ENCODE measurements at regions not wholly inside any gene's neighbourhood (a gene's known extent, or its start where the extent isn't known, plus 50 kb on each side); places are given as distances from the start of the nearest gene placed in this dataset.
"Not testable (repeated sequence)": the region's sequence is repeated elsewhere in the genome, so short reads cannot be mapped to it uniquely, and the experiment has no call there.

- ATAC-seq: no peak
These were observed 50.8 kb upstream of the ECHDC3 start for GRCh38 chr10:11691319-11691755.

- no peak for ATAC-seq
These were observed 52.0 kb upstream of the ECHDC3 start for GRCh38 chr10:11689945-11690736.

- ATAC-seq: not testable (repeated sequence)
These were observed 53.8 kb upstream of the ECHDC3 start for GRCh38 chr10:11688448-11688795.

- no peak for ATAC-seq
These were observed 54.3 kb upstream of the ECHDC3 start for GRCh38 chr10:11687779-11688447.

- ATAC-seq: no peak
These were observed 54.8 kb upstream of the ECHDC3 start for GRCh38 chr10:11687357-11687771.

GRCh38 chr10:11685787-11686218, 56.4 kb upstream of the ECHDC3 start:
- no peak for ATAC-seq

GRCh38 chr10:11684717-11685645, 57.2 kb upstream of the ECHDC3 start:
- ATAC-seq: peak; percentile 84 to 87

GRCh38 chr10:11684341-11684716, 57.9 kb upstream of the ECHDC3 start:
- ATAC-seq: peak in 1 of 2 donors; percentile 15

- ATAC-seq: no peak
These were observed 58.5 kb upstream of the ECHDC3 start for GRCh38 chr10:11683529-11684320.

- ATAC-seq: no peak
These were observed 59.3 kb upstream of the ECHDC3 start for GRCh38 chr10:11682851-11683250.

GRCh38 chr10:11682267-11682683, 59.9 kb upstream of the ECHDC3 start:
- no peak for ATAC-seq

- ATAC-seq: no peak
These were observed 61.7 kb upstream of the ECHDC3 start for GRCh38 chr10:11680496-11680895.

- no peak for ATAC-seq
These were observed 62.2 kb upstream of the ECHDC3 start for GRCh38 chr10:11679946-11680345.

- peak; percentile 44 to 68 for ATAC-seq
These were observed 63.9 kb upstream of the ECHDC3 start for GRCh38 chr10:11678074-11678793.

GRCh38 chr10:11677480-11677879, 64.7 kb upstream of the ECHDC3 start:
- ATAC-seq: no peak

GRCh38 chr10:11673346-11674280, 62.2 kb upstream of the USP6NL start:
- ATAC-seq: no peak

GRCh38 chr10:11672836-11673235, 61.4 kb upstream of the USP6NL start:
- no peak for ATAC-seq

GRCh38 chr10:11670381-11670780, 58.9 kb upstream of the USP6NL start:
- ATAC-seq: no peak

- no peak for ATAC-seq
These were observed 57.6 kb upstream of the USP6NL start for GRCh38 chr10:11668847-11669610.

- no peak for ATAC-seq
These were observed 56.3 kb upstream of the USP6NL start for GRCh38 chr10:11667756-11668155.

Data from activated CD4-positive, CD25-positive, alpha-beta regulatory T cell treated with anti-CD3 and anti-CD28 coated beads, Interleukin-2, amount 50 U/mL, for 24 hours (primary cell).